Duodenal mucosa (tissue), 2 donors: ENCODE measurements at regions not wholly inside any gene's neighbourhood (a gene's known extent, or its start where the extent isn't known, plus 50 kb on each side); places are given as distances from the start of the nearest gene placed in this dataset.

ENCODE experiments used
- H3K27ac ChIP-seq: one replicate; pipeline ENCODE4 v1.7.0; 2013; ENCODE audit warnings: low read depth, low read length
- H3K27me3 ChIP-seq, 2 donors: one replicate each; pipeline ENCODE4 v1.7.0; 2013; ENCODE audit warnings: low read length in 2 of 2, control low read depth in 1 of 2; ENCODE audit not compliant: insufficient read depth in 2 of 2, control insufficient read depth in 1 of 2
- H3K36me3 ChIP-seq, 2 donors: one replicate each; pipeline ENCODE4 v1.7.0; 2013; ENCODE audit warnings: low read length in 2 of 2, control low read depth in 1 of 2; ENCODE audit not compliant: insufficient read depth in 2 of 2, control insufficient read depth in 1 of 2
- H3K4me1 ChIP-seq, 2 donors: one replicate each; pipeline ENCODE4 v1.7.0; 2013; ENCODE audit warnings: low read length in 2 of 2, control low read depth in 1 of 2; ENCODE audit not compliant: insufficient read depth in 2 of 2, control insufficient read depth in 1 of 2
- H3K4me3 ChIP-seq, 2 donors: one replicate each; pipeline ENCODE4 v1.7.0; 2013; ENCODE audit warnings: low read length in 2 of 2, low read depth in 1 of 2
- H3K9ac ChIP-seq, 2 donors: one replicate each; pipeline ENCODE4 v1.7.0; 2013; ENCODE audit warnings: low read length in 2 of 2, low read depth in 1 of 2
- H3K9me3 ChIP-seq, 2 donors: one replicate each; pipeline ENCODE4 v1.7.0; 2013; ENCODE audit warnings: low read length in 2 of 2, control low read depth in 1 of 2; ENCODE audit not compliant: control insufficient read depth in 1 of 2

- Histone ChIP-seq H3K9ac (no peak overlapping the region), H3K36me3 (no peaks in the 10 kb centered on the region), H3K27me3 (no peaks in the 10 kb centered on the region), H3K9me3 (peaks cover 3 to 5% of the 10 kb centered on the region in 2 donors), H3K4me3 (no peak overlapping the region), H3K27ac (no peak overlapping the region), H3K4me1 (no peaks in the 10 kb centered on the region)
Measured at GRCh38 chr13:83738407-83738806, 143.9 kb downstream of the SLITRK1 start.

- no peaks in the 10 kb centered on the region for H3K4me1 ChIP-seq
- no peak overlapping the region for H3K4me3 ChIP-seq
- H3K27ac ChIP-seq, result no peak overlapping the region
- no peaks in the 10 kb centered on the region for H3K27me3 ChIP-seq
- no peaks in the 10 kb centered on the region for H3K36me3 ChIP-seq
- no peak overlapping the region for H3K9ac ChIP-seq
- peaks cover 6 to 10% of the 10 kb centered on the region in 2 donors for H3K9me3 ChIP-seq
Measured at GRCh38 chr13:83733293-83733692, 149.0 kb downstream of the SLITRK1 start.

GRCh38 chr13:83732755-83733154, 149.5 kb downstream of the SLITRK1 start:
- H3K4me3 ChIP-seq, result no peak overlapping the region
- H3K27ac ChIP-seq, result no peak overlapping the region
- no peaks in the 10 kb centered on the region for H3K27me3 ChIP-seq
- H3K4me1 ChIP-seq, result no peaks in the 10 kb centered on the region
- H3K36me3 ChIP-seq, result no peaks in the 10 kb centered on the region
- no peak overlapping the region for H3K9ac ChIP-seq
- H3K9me3 ChIP-seq, result peaks cover 6 to 10% of the 10 kb centered on the region in 2 donors

GRCh38 chr13:83731113-83731512, 151.2 kb downstream of the SLITRK1 start:
- Histone ChIP-seq H3K9ac (no peak overlapping the region), H3K4me1 (no peaks in the 10 kb centered on the region), H3K27ac (no peak overlapping the region), H3K9me3 (peaks cover 6 to 8% of the 10 kb centered on the region in 2 donors), H3K36me3 (no peaks in the 10 kb centered on the region), H3K27me3 (no peaks in the 10 kb centered on the region), H3K4me3 (no peak overlapping the region)

GRCh38 chr13:83730674-83731073, 151.6 kb downstream of the SLITRK1 start:
- Histone ChIP-seq H3K9ac (no peak overlapping the region), H3K36me3 (no peaks in the 10 kb centered on the region), H3K9me3 (peaks cover 6 to 8% of the 10 kb centered on the region in 2 donors), H3K4me1 (no peaks in the 10 kb centered on the region), H3K4me3 (no peak overlapping the region), H3K27ac (no peak overlapping the region), H3K27me3 (no peaks in the 10 kb centered on the region)

GRCh38 chr13:83722443-83722842, 159.8 kb downstream of the SLITRK1 start:
- H3K36me3 ChIP-seq, result no peaks in the 10 kb centered on the region
- H3K9ac ChIP-seq, result no peak overlapping the region

GRCh38 chr13:83716121-83716520, 166.2 kb downstream of the SLITRK1 start:
- Histone ChIP-seq H3K4me1 (no peaks in the 10 kb centered on the region), H3K9me3 (peaks cover 6 to 8% of the 10 kb centered on the region in 2 donors), H3K9ac (no peak overlapping the region), H3K36me3 (no peaks in the 10 kb centered on the region), H3K4me3 (no peak overlapping the region), H3K27ac (no peak overlapping the region), H3K27me3 (no peaks in the 10 kb centered on the region)

More at GRCh38 chr13:83722443-83722842, 159.8 kb downstream of the SLITRK1 start:
- H3K4me3 ChIP-seq, result no peak overlapping the region
- H3K4me1 ChIP-seq, result no peaks in the 10 kb centered on the region
- peaks cover 0 to 2% of the 10 kb centered on the region in 2 donors for H3K9me3 ChIP-seq
- no peak overlapping the region for H3K27ac ChIP-seq
- no peaks in the 10 kb centered on the region for H3K27me3 ChIP-seq

- H3K27me3 ChIP-seq, result no peaks in the 10 kb centered on the region
- H3K4me3 ChIP-seq, result no peak overlapping the region
- H3K9me3 ChIP-seq, result peaks cover 7 to 10% of the 10 kb centered on the region in 2 donors
- H3K27ac ChIP-seq, result no peak overlapping the region
- no peaks in the 10 kb centered on the region for H3K4me1 ChIP-seq
- H3K9ac ChIP-seq, result no peak overlapping the region
- H3K36me3 ChIP-seq, result no peaks in the 10 kb centered on the region
Measured at GRCh38 chr13:83714236-83714635, 168.0 kb downstream of the SLITRK1 start.

- Histone ChIP-seq H3K36me3 (no peaks in the 10 kb centered on the region), H3K9me3 (peaks cover 14 to 16% of the 10 kb centered on the region in 2 donors), H3K27ac (no peak overlapping the region), H3K9ac (no peak overlapping the region), H3K27me3 (no peaks in the 10 kb centered on the region), H3K4me1 (no peaks in the 10 kb centered on the region), H3K4me3 (no peak overlapping the region)
Measured at GRCh38 chr13:83710133-83710515, 172.2 kb downstream of the SLITRK1 start.

GRCh38 chr13:83709426-83710132, 172.7 kb downstream of the SLITRK1 start:
- Histone ChIP-seq H3K9me3 (peaks cover 14 to 16% of the 10 kb centered on the region in 2 donors), H3K27ac (no peak overlapping the region), H3K9ac (no peak overlapping the region), H3K27me3 (no peaks in the 10 kb centered on the region), H3K4me3 (no peak overlapping the region), H3K4me1 (no peaks in the 10 kb centered on the region), H3K36me3 (no peaks in the 10 kb centered on the region)
